ENCODE measurements at regions not wholly inside any gene's neighbourhood (a gene's known extent, or its start where the extent isn't known, plus 50 kb on each side); places are given as distances from the start of the nearest gene placed in this dataset.

DNA sequence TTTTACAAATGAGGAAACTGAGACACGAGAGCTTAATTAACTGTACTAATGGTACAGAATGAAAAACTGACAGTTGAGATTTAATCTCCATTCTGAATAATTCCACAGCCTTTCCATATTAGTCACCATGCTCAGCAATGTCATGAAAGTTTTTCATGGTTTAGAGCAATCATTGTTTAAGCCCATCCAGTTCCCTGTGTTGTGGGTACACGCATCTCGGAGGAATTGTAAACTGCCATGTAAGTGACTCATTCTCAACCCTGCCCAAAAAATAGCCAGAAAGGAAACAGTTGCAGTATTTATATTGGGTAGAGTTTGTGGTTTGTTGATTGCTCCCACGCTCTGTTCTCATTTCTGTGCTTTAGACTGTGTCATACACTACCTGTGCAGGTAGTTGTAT is 1790.8 kb downstream of the LRRC4C start:
- H3K4me2 ChIP-seq (replicated peaks; ENCODE audit: low read depth, low read length, poor library complexity, severe bottlenecking) = no peak overlapping the region
- no peaks in the 10 kb centered on the region for H3K79me2 ChIP-seq (ENCODE audit: control insufficient read depth, insufficient read depth, low read length)
- no peak overlapping the region for H3K4me3 ChIP-seq (ENCODE audit: control extremely low read depth in 1 of 5, extremely low read depth in 1 of 5, insufficient read depth in 1 of 5, low read depth in 2 of 5, low read length in 4 of 5)
- no peaks in the 10 kb centered on the region for H3K4me1 ChIP-seq (ENCODE audit: control insufficient read depth in 2 of 2, insufficient read depth in 2 of 2, low read length in 2 of 2)
- no peak overlapping the region for H3K4me3 Mint-ChIP-seq
- DNase-seq (no peak), ATAC-seq (ENCODE audit: low read depth) (no peak)
- peaks cover 2% of the 10 kb centered on the region for H3K9me3 Mint-ChIP-seq (ENCODE audit: insufficient read depth)
- peaks cover 0 to 11% (median 1%) of the 10 kb centered on the region in 3 donors for H3K9me3 ChIP-seq (ENCODE audit: control extremely low read depth in 1 of 3, control insufficient read depth in 2 of 3, insufficient read depth in 1 of 3, low read length in 2 of 3)
- H3K36me3 ChIP-seq (replicated peaks in 1 of 2; ENCODE audit: control extremely low read depth in 1 of 2, control insufficient read depth in 1 of 2, extremely low read depth in 1 of 2, insufficient read depth in 2 of 2, low read length in 1 of 2) = no peaks in the 10 kb centered on the region
- no peak overlapping the region for H3K27ac Mint-ChIP-seq
- H3K27me3 ChIP-seq (replicated peaks in 1 of 4; ENCODE audit: control extremely low read depth in 1 of 4, control insufficient read depth in 3 of 4, insufficient read depth in 4 of 4, low read length in 3 of 4) = no peaks in the 10 kb centered on the region
- no peaks in the 10 kb centered on the region for H4K20me1 ChIP-seq (ENCODE audit: control insufficient read depth, insufficient read depth, low read length, poor library complexity, severe bottlenecking)
- no peak overlapping the region for H3K27ac ChIP-seq (ENCODE audit: low read length in 2 of 2)
- no peak overlapping the region for H2AFZ ChIP-seq (ENCODE audit: insufficient read depth, low read depth, low read length, poor library complexity, severe bottlenecking)
- WGBS (ENCODE audit: insufficient coverage) = no CpG with 5 or more reads among the region's 4 CpGs
- no peaks in the 10 kb centered on the region for H3K4me1 Mint-ChIP-seq
- POLR2A ChIA-PET = no interaction called here
- intact Hi-C loops (cut with micrococcal nuclease) = no loop called here
- no peak overlapping the region for H3K9ac ChIP-seq (ENCODE audit: low read length)
- H3K27me3 Mint-ChIP-seq = no peaks in the 10 kb centered on the region
- CTCF ChIA-PET = no interaction called here
- TF ChIP-seq, protein P1, sequence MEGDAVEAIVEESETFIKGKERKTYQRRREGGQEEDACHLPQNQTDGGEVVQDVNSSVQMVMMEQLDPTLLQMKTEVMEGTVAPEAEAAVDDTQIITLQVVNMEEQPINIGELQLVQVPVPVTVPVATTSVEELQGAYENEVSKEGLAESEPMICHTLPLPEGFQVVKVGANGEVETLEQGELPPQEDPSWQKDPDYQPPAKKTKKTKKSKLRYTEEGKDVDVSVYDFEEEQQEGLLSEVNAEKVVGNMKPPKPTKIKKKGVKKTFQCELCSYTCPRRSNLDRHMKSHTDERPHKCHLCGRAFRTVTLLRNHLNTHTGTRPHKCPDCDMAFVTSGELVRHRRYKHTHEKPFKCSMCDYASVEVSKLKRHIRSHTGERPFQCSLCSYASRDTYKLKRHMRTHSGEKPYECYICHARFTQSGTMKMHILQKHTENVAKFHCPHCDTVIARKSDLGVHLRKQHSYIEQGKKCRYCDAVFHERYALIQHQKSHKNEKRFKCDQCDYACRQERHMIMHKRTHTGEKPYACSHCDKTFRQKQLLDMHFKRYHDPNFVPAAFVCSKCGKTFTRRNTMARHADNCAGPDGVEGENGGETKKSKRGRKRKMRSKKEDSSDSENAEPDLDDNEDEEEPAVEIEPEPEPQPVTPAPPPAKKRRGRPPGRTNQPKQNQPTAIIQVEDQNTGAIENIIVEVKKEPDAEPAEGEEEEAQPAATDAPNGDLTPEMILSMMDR (IDR thresholded peaks at IDR 0.05) = no peak
- TF ChIP-seq EZH2 (IDR thresholded peaks at IDR 0.05; ENCODE audit: borderline replicate concordance, insufficient read depth, low read depth, low read length, poor library complexity, severe bottlenecking) = no peak

DNA sequence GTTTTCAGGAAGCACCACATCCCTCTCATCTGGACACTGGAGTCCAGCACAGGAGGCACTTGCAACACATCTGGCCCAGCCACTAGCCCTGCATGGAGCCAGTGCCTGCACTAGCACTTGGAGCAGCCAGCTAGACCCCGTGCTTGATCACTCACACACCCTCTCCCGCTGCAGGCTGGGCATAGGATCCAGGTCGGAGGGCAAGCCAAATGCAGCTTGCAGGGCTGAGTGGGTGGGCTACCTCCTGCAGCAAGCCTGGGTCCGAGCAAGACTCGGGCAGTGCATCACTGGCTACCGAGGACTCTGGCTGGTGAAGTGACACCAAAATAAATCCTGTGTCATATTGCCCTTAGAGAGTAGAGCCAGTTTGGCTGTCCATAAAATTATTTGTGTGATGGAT is 1795.4 kb downstream of the LRRC4C start:
- CTCF ChIA-PET = no interaction called here
- Mint-ChIP-seq H3K27ac (no peak overlapping the region), H3K4me1 (no peaks in the 10 kb centered on the region), H3K9me3 (ENCODE audit: insufficient read depth) (peaks cover 2% of the 10 kb centered on the region), H3K27me3 (no peaks in the 10 kb centered on the region), H3K4me3 (no peak overlapping the region)
- Histone ChIP-seq H3K36me3 (replicated peaks in 1 of 2; ENCODE audit: control extremely low read depth in 1 of 2, control insufficient read depth in 1 of 2, extremely low read depth in 1 of 2, insufficient read depth in 2 of 2, low read length in 1 of 2) (no peaks in the 10 kb centered on the region), H3K27me3 (replicated peaks in 1 of 4; ENCODE audit: control extremely low read depth in 1 of 4, control insufficient read depth in 3 of 4, insufficient read depth in 4 of 4, low read length in 3 of 4) (no peaks in the 10 kb centered on the region), H3K79me2 (ENCODE audit: control insufficient read depth, insufficient read depth, low read length) (no peaks in the 10 kb centered on the region), H4K20me1 (ENCODE audit: control insufficient read depth, insufficient read depth, low read length, poor library complexity, severe bottlenecking) (no peaks in the 10 kb centered on the region), H3K27ac (ENCODE audit: low read length in 2 of 2) (no peak overlapping the region), H3K4me1 (ENCODE audit: control insufficient read depth in 2 of 2, insufficient read depth in 2 of 2, low read length in 2 of 2) (no peaks in the 10 kb centered on the region), H3K4me3 (ENCODE audit: control extremely low read depth in 1 of 5, extremely low read depth in 1 of 5, insufficient read depth in 1 of 5, low read depth in 2 of 5, low read length in 4 of 5) (no peak overlapping the region), H2AFZ (ENCODE audit: insufficient read depth, low read depth, low read length, poor library complexity, severe bottlenecking) (no peak overlapping the region), H3K9ac (ENCODE audit: low read length) (no peak overlapping the region), H3K4me2 (replicated peaks; ENCODE audit: low read depth, low read length, poor library complexity, severe bottlenecking) (no peak overlapping the region), H3K9me3 (ENCODE audit: control extremely low read depth in 1 of 3, control insufficient read depth in 2 of 3, insufficient read depth in 1 of 3, low read length in 2 of 3) (peaks cover 0 to 14% (median 1%) of the 10 kb centered on the region in 3 donors)
- WGBS (ENCODE audit: insufficient coverage) = 94% methylated on average over 6 of the region's 6 CpGs
- POLR2A ChIA-PET = no interaction called here
- ATAC-seq (ENCODE audit: low read depth) (no peak), DNase-seq (no peak)
- TF ChIP-seq, protein P1 (IDR thresholded peaks at IDR 0.05) = no peak
- no peak for TF ChIP-seq EZH2 (IDR thresholded peaks at IDR 0.05; ENCODE audit: borderline replicate concordance, insufficient read depth, low read depth, low read length, poor library complexity, severe bottlenecking)
- intact Hi-C loops (cut with micrococcal nuclease) = no loop called here

Data from B cell (primary cell).